ENCODE measurements at regions not wholly inside any gene's neighbourhood (a gene's known extent, or its start where the extent isn't known, plus 50 kb on each side); places are given as distances from the start of the nearest gene placed in this dataset.
"Not testable (repeated sequence)": the region's sequence is repeated elsewhere in the genome, so short reads cannot be mapped to it uniquely, and the experiment has no call there.

DNA sequence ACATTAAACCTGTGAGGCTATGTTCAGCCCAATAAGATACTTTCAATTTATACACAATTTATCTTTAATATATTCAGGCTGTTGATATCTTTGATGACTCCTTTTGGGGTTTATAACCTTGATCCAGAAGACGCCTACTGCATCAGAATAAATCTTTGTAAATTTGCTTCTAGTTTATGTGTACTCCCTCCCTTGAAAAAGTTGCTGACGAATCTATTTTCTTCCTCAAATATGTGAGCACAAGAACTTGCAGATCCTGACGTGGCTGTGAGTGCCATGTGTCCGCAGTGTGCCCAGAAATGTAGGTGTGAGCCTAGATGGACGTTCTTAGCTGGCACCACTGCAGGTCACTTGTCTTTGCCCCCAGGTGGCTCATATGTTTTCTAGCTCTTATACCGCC is 60.6 kb upstream of the TPP2 start:
- H3K79me2 ChIP-seq (replicated peaks; ENCODE audit: insufficient read depth, low read length) = no peaks in the 10 kb centered on the region
- no peak overlapping the region for H3K27ac ChIP-seq (ENCODE audit: low read length)
- no peak for TF ChIP-seq TAF1 (IDR thresholded peaks at IDR 0.05; ENCODE audit: low read depth)
- no peak for TF ChIP-seq SMC3 (conservative IDR thresholded peaks at IDR 0.05; ENCODE audit: poor library complexity)
- no peak for TF ChIP-seq MXI1 (conservative IDR thresholded peaks at IDR 0.05; ENCODE audit: poor library complexity, severe bottlenecking)
- no peak for TF ChIP-seq POLR2AphosphoS5 (IDR thresholded peaks at IDR 0.05)
- TF ChIP-seq EZH2 (IDR thresholded peaks at IDR 0.05; ENCODE audit: borderline replicate concordance, insufficient read depth, low read length, poor library complexity, severe bottlenecking) = no peak
- TF ChIP-seq RAD21 (conservative IDR thresholded peaks at IDR 0.05) = no peak
- H3K36me3 ChIP-seq (ENCODE audit: insufficient read depth, low read length) = no peaks in the 10 kb centered on the region
- H3K9ac ChIP-seq (ENCODE audit: low read length) = no peak overlapping the region
- H3K4me2 ChIP-seq (ENCODE audit: low read length) = no peak overlapping the region
- no peak overlapping the region for H3K4me3 ChIP-seq (ENCODE audit: low read length)
- no peaks in the 10 kb centered on the region for H3K9me3 ChIP-seq (ENCODE audit: low read length)
- no peaks in the 10 kb centered on the region for H4K20me1 ChIP-seq (ENCODE audit: insufficient read depth)
- H2AFZ ChIP-seq (ENCODE audit: low read depth, low read length) = no peak overlapping the region
- no peaks in the 10 kb centered on the region for H3K27me3 ChIP-seq (ENCODE audit: insufficient read depth, low read depth, low read length)
- H3K9me2 ChIP-seq (ENCODE audit: insufficient read depth, low read length) = no peaks in the 10 kb centered on the region
- H3F3A ChIP-seq (ENCODE audit: insufficient read depth, low read length, poor library complexity, severe bottlenecking) = no peaks in the 10 kb centered on the region

DNA sequence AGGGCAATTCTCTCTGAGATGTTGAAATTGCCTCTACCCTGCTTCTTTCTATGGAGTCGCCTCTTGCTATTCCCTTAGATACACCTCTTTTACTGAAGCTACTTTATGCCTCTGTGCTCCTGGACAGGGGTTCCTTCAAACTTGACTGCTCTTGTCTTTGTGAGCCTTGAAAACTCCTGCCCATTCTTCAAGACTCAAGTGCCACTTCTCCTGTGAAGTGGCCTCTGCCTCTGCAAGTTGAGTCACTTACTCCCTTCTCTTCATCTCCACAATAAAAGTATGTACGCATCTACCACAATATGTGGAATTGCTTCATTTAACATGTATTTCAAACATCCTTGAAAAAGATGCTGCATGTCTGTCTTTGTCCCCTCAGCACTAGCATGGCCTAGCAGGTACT is 66.0 kb upstream of the TPP2 start:
- TF ChIP-seq TAF1 (IDR thresholded peaks at IDR 0.05; ENCODE audit: low read depth) = no peak
- TF ChIP-seq RAD21 (conservative IDR thresholded peaks at IDR 0.05) = no peak
- no peaks in the 10 kb centered on the region for H4K20me1 ChIP-seq (ENCODE audit: insufficient read depth)
- no peaks in the 10 kb centered on the region for H3K36me3 ChIP-seq (ENCODE audit: insufficient read depth, low read length)
- no peaks in the 10 kb centered on the region for H3K9me2 ChIP-seq (ENCODE audit: insufficient read depth, low read length)
- no peak overlapping the region for H3K27ac ChIP-seq (ENCODE audit: low read length)
- H3F3A ChIP-seq (ENCODE audit: insufficient read depth, low read length, poor library complexity, severe bottlenecking) = no peaks in the 10 kb centered on the region
- no peaks in the 10 kb centered on the region for H3K27me3 ChIP-seq (ENCODE audit: insufficient read depth, low read depth, low read length)
- no peak overlapping the region for H3K9ac ChIP-seq (ENCODE audit: low read length)
- H3K79me2 ChIP-seq (replicated peaks; ENCODE audit: insufficient read depth, low read length) = no peaks in the 10 kb centered on the region
- H3K4me2 ChIP-seq (ENCODE audit: low read length) = no peak overlapping the region
- H3K9me3 ChIP-seq (ENCODE audit: low read length) = no peaks in the 10 kb centered on the region
- no peak overlapping the region for H2AFZ ChIP-seq (ENCODE audit: low read depth, low read length)
- H3K4me3 ChIP-seq (ENCODE audit: low read length) = no peak overlapping the region

DNA sequence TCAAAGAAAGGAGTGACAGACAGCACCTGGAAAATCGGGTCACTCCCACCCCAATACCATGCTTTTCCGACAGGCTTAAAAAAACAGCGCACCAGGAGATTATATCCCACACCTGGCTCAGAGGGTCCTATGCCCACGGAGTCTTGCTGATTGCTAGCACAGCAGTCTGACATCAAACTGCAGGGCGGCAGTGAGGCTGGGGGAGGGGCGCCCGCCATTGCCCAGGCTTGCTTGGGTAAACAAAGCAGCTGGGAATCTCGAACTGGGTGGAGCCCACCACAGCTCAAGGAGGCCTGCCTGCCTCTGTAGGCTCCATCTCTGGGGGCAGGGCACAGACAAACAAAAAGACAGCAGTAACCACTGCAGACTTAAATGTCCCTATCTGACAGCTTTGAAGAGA is 74.5 kb upstream of the TPP2 start:
- H3K4me3 ChIP-seq (ENCODE audit: low read length); H4K20me1 ChIP-seq (ENCODE audit: insufficient read depth); H3K4me2 ChIP-seq (ENCODE audit: low read length); H3K36me3 ChIP-seq (ENCODE audit: insufficient read depth, low read length); H3K9ac ChIP-seq (ENCODE audit: low read length); H3K27ac ChIP-seq (ENCODE audit: low read length); H3K27me3 ChIP-seq (ENCODE audit: insufficient read depth, low read depth, low read length); H3K9me3 ChIP-seq (ENCODE audit: low read length); H3K79me2 ChIP-seq (replicated peaks; ENCODE audit: insufficient read depth, low read length); H3F3A ChIP-seq (ENCODE audit: insufficient read depth, low read length, poor library complexity, severe bottlenecking); H2AFZ ChIP-seq (ENCODE audit: low read depth, low read length); H3K9me2 ChIP-seq (ENCODE audit: insufficient read depth, low read length): not testable (repeated sequence)

DNA sequence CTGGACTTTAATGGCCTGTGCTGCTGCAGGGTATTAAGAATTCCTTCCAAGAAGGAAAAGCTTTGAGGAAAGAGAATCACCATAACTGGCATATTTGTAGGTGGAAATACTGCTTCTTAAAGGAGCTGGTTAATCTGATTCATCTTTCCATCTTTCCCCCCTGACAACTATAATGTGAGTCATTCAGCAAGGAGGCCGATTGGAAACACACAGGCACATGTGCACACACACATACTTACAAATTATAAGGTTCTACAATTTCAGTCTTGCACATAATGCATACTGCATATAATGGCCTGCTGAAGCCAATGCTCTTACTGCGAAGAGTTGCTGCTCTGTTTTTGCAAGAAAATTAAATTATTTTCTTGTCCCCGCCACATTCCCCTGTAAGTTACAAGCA is 78.8 kb upstream of the TPP2 start:
- H3K4me3 ChIP-seq (ENCODE audit: low read length) = no peak overlapping the region
- H3K4me2 ChIP-seq (ENCODE audit: low read length) = no peak overlapping the region
- H3K36me3 ChIP-seq (ENCODE audit: insufficient read depth, low read length) = no peaks in the 10 kb centered on the region
- no peaks in the 10 kb centered on the region for H3K9me2 ChIP-seq (ENCODE audit: insufficient read depth, low read length)
- no peak overlapping the region for H3K27ac ChIP-seq (ENCODE audit: low read length)
- H4K20me1 ChIP-seq (ENCODE audit: insufficient read depth) = no peaks in the 10 kb centered on the region
- H3F3A ChIP-seq (ENCODE audit: insufficient read depth, low read length, poor library complexity, severe bottlenecking) = no peaks in the 10 kb centered on the region
- no peak overlapping the region for H2AFZ ChIP-seq (ENCODE audit: low read depth, low read length)
- H3K27me3 ChIP-seq (ENCODE audit: insufficient read depth, low read depth, low read length) = no peaks in the 10 kb centered on the region
- no peaks in the 10 kb centered on the region for H3K9me3 ChIP-seq (ENCODE audit: low read length)
- H3K79me2 ChIP-seq (replicated peaks; ENCODE audit: insufficient read depth, low read length) = no peaks in the 10 kb centered on the region
- TF ChIP-seq, protein P1, sequence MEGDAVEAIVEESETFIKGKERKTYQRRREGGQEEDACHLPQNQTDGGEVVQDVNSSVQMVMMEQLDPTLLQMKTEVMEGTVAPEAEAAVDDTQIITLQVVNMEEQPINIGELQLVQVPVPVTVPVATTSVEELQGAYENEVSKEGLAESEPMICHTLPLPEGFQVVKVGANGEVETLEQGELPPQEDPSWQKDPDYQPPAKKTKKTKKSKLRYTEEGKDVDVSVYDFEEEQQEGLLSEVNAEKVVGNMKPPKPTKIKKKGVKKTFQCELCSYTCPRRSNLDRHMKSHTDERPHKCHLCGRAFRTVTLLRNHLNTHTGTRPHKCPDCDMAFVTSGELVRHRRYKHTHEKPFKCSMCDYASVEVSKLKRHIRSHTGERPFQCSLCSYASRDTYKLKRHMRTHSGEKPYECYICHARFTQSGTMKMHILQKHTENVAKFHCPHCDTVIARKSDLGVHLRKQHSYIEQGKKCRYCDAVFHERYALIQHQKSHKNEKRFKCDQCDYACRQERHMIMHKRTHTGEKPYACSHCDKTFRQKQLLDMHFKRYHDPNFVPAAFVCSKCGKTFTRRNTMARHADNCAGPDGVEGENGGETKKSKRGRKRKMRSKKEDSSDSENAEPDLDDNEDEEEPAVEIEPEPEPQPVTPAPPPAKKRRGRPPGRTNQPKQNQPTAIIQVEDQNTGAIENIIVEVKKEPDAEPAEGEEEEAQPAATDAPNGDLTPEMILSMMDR (IDR thresholded peaks at IDR 0.05; ENCODE audit: poor library complexity, severe bottlenecking) = no peak
- TF ChIP-seq SMC3 (conservative IDR thresholded peaks at IDR 0.05; ENCODE audit: poor library complexity) (no peak), EP300 (conservative IDR thresholded peaks at IDR 0.05; ENCODE audit: poor library complexity, severe bottlenecking) (no peak), TAF1 (IDR thresholded peaks at IDR 0.05; ENCODE audit: low read depth) (no peak)
- TF ChIP-seq, protein P2, sequence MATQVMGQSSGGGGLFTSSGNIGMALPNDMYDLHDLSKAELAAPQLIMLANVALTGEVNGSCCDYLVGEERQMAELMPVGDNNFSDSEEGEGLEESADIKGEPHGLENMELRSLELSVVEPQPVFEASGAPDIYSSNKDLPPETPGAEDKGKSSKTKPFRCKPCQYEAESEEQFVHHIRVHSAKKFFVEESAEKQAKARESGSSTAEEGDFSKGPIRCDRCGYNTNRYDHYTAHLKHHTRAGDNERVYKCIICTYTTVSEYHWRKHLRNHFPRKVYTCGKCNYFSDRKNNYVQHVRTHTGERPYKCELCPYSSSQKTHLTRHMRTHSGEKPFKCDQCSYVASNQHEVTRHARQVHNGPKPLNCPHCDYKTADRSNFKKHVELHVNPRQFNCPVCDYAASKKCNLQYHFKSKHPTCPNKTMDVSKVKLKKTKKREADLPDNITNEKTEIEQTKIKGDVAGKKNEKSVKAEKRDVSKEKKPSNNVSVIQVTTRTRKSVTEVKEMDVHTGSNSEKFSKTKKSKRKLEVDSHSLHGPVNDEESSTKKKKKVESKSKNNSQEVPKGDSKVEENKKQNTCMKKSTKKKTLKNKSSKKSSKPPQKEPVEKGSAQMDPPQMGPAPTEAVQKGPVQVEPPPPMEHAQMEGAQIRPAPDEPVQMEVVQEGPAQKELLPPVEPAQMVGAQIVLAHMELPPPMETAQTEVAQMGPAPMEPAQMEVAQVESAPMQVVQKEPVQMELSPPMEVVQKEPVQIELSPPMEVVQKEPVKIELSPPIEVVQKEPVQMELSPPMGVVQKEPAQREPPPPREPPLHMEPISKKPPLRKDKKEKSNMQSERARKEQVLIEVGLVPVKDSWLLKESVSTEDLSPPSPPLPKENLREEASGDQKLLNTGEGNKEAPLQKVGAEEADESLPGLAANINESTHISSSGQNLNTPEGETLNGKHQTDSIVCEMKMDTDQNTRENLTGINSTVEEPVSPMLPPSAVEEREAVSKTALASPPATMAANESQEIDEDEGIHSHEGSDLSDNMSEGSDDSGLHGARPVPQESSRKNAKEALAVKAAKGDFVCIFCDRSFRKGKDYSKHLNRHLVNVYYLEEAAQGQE (IDR thresholded peaks at IDR 0.05; ENCODE audit: borderline replicate concordance) = no peak
- H3K9ac ChIP-seq (ENCODE audit: low read length) = no peak overlapping the region
